OCI-M1 (cell line): ENCODE measurements at regions not wholly inside any gene's neighbourhood (a gene's known extent, or its start where the extent isn't known, plus 50 kb on each side); places are given as distances from the start of the nearest gene placed in this dataset.
A peak's percentile ranks its signal among the peaks of the same experiment; 100 is the strongest.

Experiments
- DNase-seq: peaks from one replicate; lab custom pipeline; 2025; lab: John Stamatoyannopoulos, UW

DNA sequence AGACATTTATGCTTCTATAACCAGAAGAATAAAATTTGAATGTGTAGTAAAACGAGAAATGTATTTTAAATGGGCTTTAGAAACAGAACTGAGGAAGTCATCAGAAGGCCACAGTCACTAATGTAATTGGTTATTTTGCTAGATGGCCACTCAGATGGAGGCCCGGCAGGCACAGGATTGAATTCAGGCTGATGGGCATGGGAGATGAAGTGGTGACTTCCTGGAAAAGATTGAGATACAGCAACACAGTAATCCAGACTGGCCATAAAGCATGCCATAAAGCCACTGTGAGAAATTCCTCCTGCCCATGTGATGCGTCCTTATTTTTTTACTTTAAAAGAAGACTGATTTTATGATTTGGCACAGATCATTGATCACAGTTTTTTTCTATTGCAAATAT lies 297.7 kb downstream of the ICOS start:
- no peak for DNase-seq

DNA sequence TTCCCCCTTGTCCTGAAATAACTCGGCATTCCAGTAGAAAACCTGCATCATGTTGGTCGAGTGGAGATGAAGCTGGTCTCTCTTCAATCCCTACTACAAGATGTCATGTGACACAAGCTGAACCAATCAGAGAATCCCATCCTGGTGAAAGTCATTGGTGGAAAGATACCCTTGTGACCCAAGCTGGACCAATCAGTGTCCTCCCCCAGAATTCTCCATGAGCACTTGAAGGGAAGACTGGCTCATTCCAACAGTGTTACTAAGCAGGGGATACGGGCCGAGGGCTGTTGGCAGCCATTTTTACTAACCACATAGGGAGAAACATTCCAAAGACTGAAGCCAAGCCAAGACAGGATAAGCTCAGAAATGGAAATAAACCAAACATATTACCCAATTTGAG lies 298.3 kb downstream of the ICOS start:
- no peak for DNase-seq

DNA sequence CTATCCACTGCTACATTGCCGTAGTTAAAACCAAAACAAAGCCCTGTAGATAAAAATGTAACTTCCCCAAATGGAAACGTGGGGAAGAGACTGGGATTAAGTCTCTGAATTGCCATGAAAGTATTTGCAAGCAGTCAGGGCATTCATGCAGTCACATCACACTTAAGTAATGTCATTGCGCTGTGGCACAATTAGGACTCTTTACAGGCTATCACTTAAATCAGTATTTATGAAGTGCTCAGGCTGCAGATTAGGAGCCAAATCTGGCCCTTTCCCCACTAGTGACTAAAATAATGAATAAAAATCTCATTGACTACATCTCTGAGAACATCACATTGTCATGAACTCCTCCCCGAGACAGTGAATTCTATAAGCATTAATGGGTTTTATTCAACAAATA lies 300.9 kb downstream of the ICOS start:
- no peak for DNase-seq

GRCh38 chr2:204239411-204240165 lies 303.0 kb downstream of the ICOS start:
- DNase-seq: no peak

DNA sequence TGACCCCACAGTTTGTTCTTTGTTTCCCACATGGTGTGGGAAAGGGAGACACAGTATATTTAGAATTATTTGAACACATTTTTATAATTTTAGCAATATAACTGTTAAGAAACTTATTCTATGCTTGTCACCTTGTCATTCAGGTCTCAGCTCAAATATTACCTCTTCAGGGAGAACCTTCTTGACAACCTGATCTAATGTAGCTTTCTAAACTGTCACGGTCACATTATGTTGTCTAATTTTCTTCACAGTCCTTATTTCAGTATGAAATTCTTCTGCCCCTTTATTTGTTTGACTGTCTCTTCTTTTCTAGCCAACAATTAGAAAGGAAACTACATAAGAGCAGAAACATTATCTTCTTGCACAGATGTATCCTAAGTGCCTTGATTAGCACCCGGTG lies 304.3 kb upstream of the PARD3B start:
- no peak for DNase-seq

- no peak for DNase-seq
These were observed 295.8 kb upstream of the PARD3B start for GRCh38 chr2:204249437-204249836.

DNA sequence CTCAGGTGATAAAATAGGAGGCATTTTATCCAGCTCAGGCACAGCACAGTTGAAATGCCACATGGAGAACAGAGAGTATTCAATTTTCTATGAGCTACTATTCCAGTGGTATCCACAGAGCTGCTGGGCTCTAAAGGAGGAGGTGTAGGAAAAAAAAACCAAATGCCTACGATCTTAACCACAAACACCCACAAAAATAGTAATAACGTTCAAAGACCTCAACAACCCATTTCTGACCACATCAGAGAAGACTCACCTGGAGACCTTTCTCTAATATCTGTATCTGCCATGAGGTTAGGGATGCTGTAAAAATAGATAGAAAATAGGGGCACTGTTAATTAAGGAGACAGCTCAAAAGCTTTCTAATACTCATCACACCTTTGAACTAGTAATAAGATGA lies 294.6 kb upstream of the PARD3B start:
- no peak for DNase-seq

- DNase-seq: no peak
These were observed 293.9 kb upstream of the PARD3B start for GRCh38 chr2:204251158-204251997.

- DNase-seq: no peak
These were observed 293.3 kb upstream of the PARD3B start for GRCh38 chr2:204251998-204252376.

DNA sequence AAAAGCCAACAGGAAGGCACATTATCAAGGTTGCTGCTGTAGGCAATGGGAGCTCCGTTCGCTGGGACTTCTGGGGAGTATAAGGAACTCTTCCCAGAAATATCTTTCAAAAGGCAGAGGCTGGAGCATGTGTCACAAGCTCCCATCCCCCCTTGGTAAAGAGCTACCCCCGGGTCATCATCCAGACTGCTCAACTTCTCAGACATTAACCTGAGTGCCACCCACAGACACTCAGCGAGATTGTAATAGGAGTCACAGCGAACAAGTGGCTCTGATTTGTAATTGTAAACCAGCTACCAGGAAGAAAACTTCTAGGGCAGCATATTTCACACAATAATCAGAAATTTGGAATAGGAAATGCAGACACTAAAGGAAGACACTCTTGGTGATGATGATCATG lies 290.2 kb upstream of the PARD3B start:
- no peak for DNase-seq

GRCh38 chr2:204255526-204255925 lies 289.7 kb upstream of the PARD3B start:
- no peak for DNase-seq

GRCh38 chr2:204257781-204258180 lies 287.5 kb upstream of the PARD3B start:
- DNase-seq: no peak

DNA sequence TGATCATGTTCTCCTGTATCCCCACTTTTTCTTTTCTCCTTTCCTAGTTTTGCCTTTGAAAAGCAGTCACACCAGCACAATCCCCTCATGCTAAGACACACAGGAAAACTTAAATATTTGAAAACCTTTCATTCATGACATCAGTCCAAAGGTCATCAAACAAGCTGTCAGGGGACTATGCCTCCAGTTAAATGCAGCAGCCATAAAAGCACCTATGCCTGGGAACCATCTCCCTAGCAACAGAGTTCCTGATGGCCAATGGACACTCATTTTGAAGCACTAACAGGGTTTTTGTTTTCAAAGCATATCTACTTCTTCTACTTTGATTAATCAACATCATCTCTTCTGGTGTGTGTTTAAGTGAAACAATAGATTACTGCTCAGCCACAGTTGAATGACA lies 286.4 kb upstream of the PARD3B start:
- no peak for DNase-seq

DNA sequence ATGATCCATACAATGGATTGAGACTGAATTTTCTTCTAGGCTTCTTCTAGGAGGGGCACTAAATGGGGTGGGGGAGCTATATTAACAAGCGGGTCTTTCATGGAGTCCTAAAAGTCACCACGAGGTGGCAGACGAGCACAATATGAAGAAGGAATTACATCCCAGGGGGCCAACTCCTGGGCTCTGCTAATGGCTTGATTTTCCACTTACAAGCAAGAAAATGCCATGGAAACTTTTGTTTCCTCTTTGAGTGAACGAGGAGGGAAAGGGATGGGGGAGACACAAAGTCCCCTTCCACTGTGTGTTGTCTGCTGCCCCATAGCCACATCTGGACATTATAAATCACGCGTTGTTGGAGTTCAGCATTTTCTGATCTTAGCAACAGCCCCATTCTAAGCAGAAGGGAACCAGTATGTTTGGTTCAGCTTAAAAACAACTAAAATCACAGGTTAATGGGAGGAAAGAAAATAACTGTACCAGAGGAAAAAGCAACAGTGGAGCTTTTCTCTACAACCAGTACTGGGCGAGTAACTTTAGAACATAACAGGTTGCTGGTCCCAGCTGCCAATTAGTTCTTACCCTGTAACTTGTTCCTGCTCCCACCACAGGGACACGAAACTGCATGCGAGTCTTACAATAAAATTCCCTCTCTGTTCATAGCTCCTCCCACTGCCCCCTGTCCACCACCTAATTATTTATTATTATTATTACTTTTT lies 285.0 kb upstream of the PARD3B start:
- DNase-seq: peak; percentile 79

GRCh38 chr2:204260901-204261300 lies 284.4 kb upstream of the PARD3B start:
- DNase-seq: no peak

GRCh38 chr2:204261846-204262245 lies 283.4 kb upstream of the PARD3B start:
- DNase-seq: no peak

GRCh38 chr2:204264085-204264553 lies 281.2 kb upstream of the PARD3B start:
- DNase-seq: no peak

- DNase-seq: no peak
These were observed 280.6 kb upstream of the PARD3B start for GRCh38 chr2:204264621-204265140.

DNA sequence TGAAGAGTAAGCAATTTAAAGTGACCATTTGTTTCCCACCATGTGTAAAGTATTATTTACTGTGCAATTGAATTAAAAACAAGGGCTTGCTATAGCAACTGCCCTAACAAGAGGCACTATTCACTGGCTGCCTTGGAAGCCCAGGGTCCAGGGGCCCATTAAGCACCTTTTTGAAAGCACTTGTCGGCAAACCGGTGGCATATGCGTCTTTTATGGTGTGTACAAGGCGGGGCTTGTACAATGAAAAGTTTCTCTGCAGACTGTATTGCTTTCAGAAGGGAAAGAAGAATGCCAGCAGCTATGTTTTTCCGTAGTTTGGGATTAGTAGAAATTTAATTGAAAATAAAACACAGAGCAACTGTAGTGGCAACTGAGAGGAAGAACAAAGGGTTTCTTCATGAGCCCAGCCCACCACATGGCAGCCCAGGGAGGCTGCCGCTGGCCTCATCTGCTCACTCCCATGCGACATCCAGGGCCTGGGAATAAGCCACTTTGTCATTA lies 279.5 kb upstream of the PARD3B start:
- no peak for DNase-seq

- peak; percentile 7 for DNase-seq
These were observed 276.8 kb upstream of the PARD3B start for GRCh38 chr2:204268458-204268857.

GRCh38 chr2:204268971-204269370 lies 276.3 kb upstream of the PARD3B start:
- no peak for DNase-seq

DNA sequence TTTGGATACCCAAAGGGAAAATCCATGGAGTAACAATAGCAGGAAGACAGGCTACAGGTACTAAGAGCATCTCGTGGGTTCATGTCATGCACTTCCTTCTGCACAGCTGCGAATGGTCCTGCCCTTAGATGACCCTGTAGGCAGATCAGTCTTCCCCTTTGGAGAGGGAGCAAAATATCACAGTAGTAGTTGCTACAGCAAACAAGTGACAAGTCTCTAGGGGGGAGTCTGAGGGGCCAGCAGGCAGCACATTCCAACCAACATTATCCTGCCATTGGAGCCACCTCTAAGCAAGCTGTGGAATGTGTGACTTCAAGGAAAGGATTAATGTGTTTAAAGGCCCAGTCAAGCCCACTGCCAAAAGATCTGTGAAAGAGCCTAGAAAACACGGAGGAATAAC lies 273.2 kb upstream of the PARD3B start:
- DNase-seq: no peak
